Medulla oblongata (tissue), 1 donor: ENCODE measurements at regions not wholly inside any gene's neighbourhood (a gene's known extent, or its start where the extent isn't known, plus 50 kb on each side); places are given as distances from the start of the nearest gene placed in this dataset.
"Not testable (repeated sequence)": the region's sequence is repeated elsewhere in the genome, so short reads cannot be mapped to it uniquely, and the experiment has no call there.

Experiments
- DNase-seq: peaks from one replicate; pipeline ENCODE4 v3.0.0-alpha.2; 2015; ENCODE audit errors: extremely low spot score

- not testable (repeated sequence) for DNase-seq
Observed at GRCh38 chr1:147348592-147348991, 106.1 kb downstream of the CHD1L start.

GRCh38 chr1:147349533-147349932 lies 107.0 kb downstream of the CHD1L start:
- DNase-seq: no peak

GRCh38 chr1:147351140-147351835 lies 108.8 kb downstream of the CHD1L start:
- no peak for DNase-seq

- no peak for DNase-seq
Observed at GRCh38 chr1:147377263-147378246, 135.1 kb downstream of the CHD1L start.

GRCh38 chr1:147379889-147380288 lies 137.4 kb downstream of the CHD1L start:
- no peak for DNase-seq

- DNase-seq: no peak
Observed at GRCh38 chr1:147384804-147385203, 142.3 kb downstream of the CHD1L start.

GRCh38 chr1:147388969-147389368 lies 146.5 kb downstream of the CHD1L start:
- DNase-seq: no peak

GRCh38 chr1:147389532-147390184 lies 147.2 kb downstream of the CHD1L start:
- DNase-seq: peak; percentile 51

- DNase-seq: no peak
Observed at GRCh38 chr1:147390185-147390542, 147.7 kb downstream of the CHD1L start.

GRCh38 chr1:147391114-147391513 lies 148.6 kb downstream of the CHD1L start:
- no peak for DNase-seq

- DNase-seq: not testable (repeated sequence)
Observed at GRCh38 chr1:147402326-147403045, 138.8 kb upstream of the BCL9 start.

- DNase-seq: not testable (repeated sequence)
Observed at GRCh38 chr1:147404344-147404743, 137.0 kb upstream of the BCL9 start.

GRCh38 chr1:147409886-147410285 lies 131.4 kb upstream of the BCL9 start:
- DNase-seq: no peak

GRCh38 chr1:147413110-147413605 lies 128.1 kb upstream of the BCL9 start:
- no peak for DNase-seq

- no peak for DNase-seq
Observed at GRCh38 chr1:147414505-147415163, 126.7 kb upstream of the BCL9 start.

GRCh38 chr1:147417024-147417423 lies 124.3 kb upstream of the BCL9 start:
- no peak for DNase-seq

- not testable (repeated sequence) for DNase-seq
Observed at GRCh38 chr1:147423100-147423827, 118.0 kb upstream of the BCL9 start.

GRCh38 chr1:147434921-147435320 lies 106.4 kb upstream of the BCL9 start:
- DNase-seq: no peak

- no peak for DNase-seq
Observed at GRCh38 chr1:147444381-147444780, 96.9 kb upstream of the BCL9 start.

- DNase-seq: no peak
Observed at GRCh38 chr1:147451628-147452027, 89.7 kb upstream of the BCL9 start.
